Activated naive CD8-positive, alpha-beta T cell treated with anti-CD3 and anti-CD28 coated beads for 36 hours (primary cell): ENCODE measurements at regions not wholly inside any gene's neighbourhood (a gene's known extent, or its start where the extent isn't known, plus 50 kb on each side); places are given as distances from the start of the nearest gene placed in this dataset.
"Not testable (repeated sequence)": the region's sequence is repeated elsewhere in the genome, so short reads cannot be mapped to it uniquely, and the experiment has no call there.

Source experiments
- DNase-seq: peaks from one replicate; pipeline ENCODE4 v3.0.0; 2021
- H3K27ac Mint-ChIP-seq: one replicate; pipeline ENCODE4 v1.8.0; 2022; ENCODE audit warnings: mild to moderate bottlenecking, moderate library complexity, mixed read lengths
- H3K27me3 Mint-ChIP-seq: one replicate; pipeline ENCODE4 v1.8.0; 2022; ENCODE audit warnings: mild to moderate bottlenecking, mixed read lengths
- H3K36me3 Mint-ChIP-seq: one replicate; pipeline ENCODE4 v1.8.0; 2021; ENCODE audit warnings: mild to moderate bottlenecking, mixed read lengths
- H3K4me1 Mint-ChIP-seq: one replicate; pipeline ENCODE4 v1.8.0; 2021; ENCODE audit warnings: mixed read lengths
- H3K4me3 Mint-ChIP-seq: one replicate; pipeline ENCODE4 v1.8.0; 2022; ENCODE audit warnings: mild to moderate bottlenecking, moderate library complexity, mixed read lengths
- H3K9me3 Mint-ChIP-seq: one replicate; pipeline ENCODE4 v1.8.0; 2022; ENCODE audit warnings: mixed read lengths

GRCh38 chr12:131559517-131560516, 151.1 kb upstream of the SFSWAP start:
- Mint-ChIP-seq H3K27me3 (peaks cover 3% of the 10 kb centered on the region), H3K4me1 (no peaks in the 10 kb centered on the region), H3K4me3 (no peak overlapping the region), H3K36me3 (no peaks in the 10 kb centered on the region), H3K9me3 (no peaks in the 10 kb centered on the region), H3K27ac (no peak overlapping the region)
- DNase-seq, result peak; percentile 9

- Mint-ChIP-seq H3K4me1 (no peaks in the 10 kb centered on the region), H3K9me3 (no peaks in the 10 kb centered on the region), H3K4me3 (no peak overlapping the region), H3K27ac (no peak overlapping the region), H3K27me3 (peaks cover 3% of the 10 kb centered on the region), H3K36me3 (no peaks in the 10 kb centered on the region)
- DNase-seq, result no peak
Measured at GRCh38 chr12:131561051-131561450, 149.8 kb upstream of the SFSWAP start.

GRCh38 chr12:131561891-131562684, 148.8 kb upstream of the SFSWAP start:
- no peak for DNase-seq
- H3K9me3 Mint-ChIP-seq, result no peaks in the 10 kb centered on the region
- H3K36me3 Mint-ChIP-seq, result no peaks in the 10 kb centered on the region
- H3K27me3 Mint-ChIP-seq, result peaks cover 3% of the 10 kb centered on the region
- H3K27ac Mint-ChIP-seq, result no peak overlapping the region
- H3K4me1 Mint-ChIP-seq, result no peaks in the 10 kb centered on the region
- H3K4me3 Mint-ChIP-seq, result no peak overlapping the region

- not testable (repeated sequence) for H3K9me3 Mint-ChIP-seq, H3K27me3 Mint-ChIP-seq, H3K4me3 Mint-ChIP-seq, H3K27ac Mint-ChIP-seq, DNase-seq, H3K4me1 Mint-ChIP-seq, H3K36me3 Mint-ChIP-seq
Measured at GRCh38 chr12:131564138-131564727, 146.7 kb upstream of the SFSWAP start.

GRCh38 chr12:131564845-131565244, 146.0 kb upstream of the SFSWAP start:
- no peak for DNase-seq
- no peak overlapping the region for H3K4me3 Mint-ChIP-seq
- H3K27me3 Mint-ChIP-seq, result peaks cover 9% of the 10 kb centered on the region
- no peaks in the 10 kb centered on the region for H3K4me1 Mint-ChIP-seq
- H3K27ac Mint-ChIP-seq, result no peak overlapping the region
- no peaks in the 10 kb centered on the region for H3K9me3 Mint-ChIP-seq
- H3K36me3 Mint-ChIP-seq, result no peaks in the 10 kb centered on the region

- Mint-ChIP-seq H3K9me3 (no peaks in the 10 kb centered on the region), H3K27ac (no peak overlapping the region), H3K4me3 (no peak overlapping the region)
Measured at GRCh38 chr12:131565267-131566015, 145.4 kb upstream of the SFSWAP start.

GRCh38 chr12:131568336-131568735, 142.6 kb upstream of the SFSWAP start:
- no peak for DNase-seq
- Mint-ChIP-seq H3K27me3 (peaks cover 9% of the 10 kb centered on the region), H3K36me3 (no peaks in the 10 kb centered on the region), H3K4me1 (no peaks in the 10 kb centered on the region), H3K27ac (no peak overlapping the region), H3K4me3 (no peak overlapping the region), H3K9me3 (no peaks in the 10 kb centered on the region)

More at GRCh38 chr12:131565267-131566015, 145.4 kb upstream of the SFSWAP start:
- no peaks in the 10 kb centered on the region for H3K4me1 Mint-ChIP-seq
- H3K36me3 Mint-ChIP-seq, result no peaks in the 10 kb centered on the region
- DNase-seq, result no peak
- H3K27me3 Mint-ChIP-seq, result peaks cover 9% of the 10 kb centered on the region

GRCh38 chr12:131570596-131570995, 140.3 kb upstream of the SFSWAP start:
- no peak for DNase-seq
- no peaks in the 10 kb centered on the region for H3K36me3 Mint-ChIP-seq
- no peaks in the 10 kb centered on the region for H3K9me3 Mint-ChIP-seq
- H3K4me3 Mint-ChIP-seq, result no peak overlapping the region
- peaks cover 6% of the 10 kb centered on the region for H3K27me3 Mint-ChIP-seq
- no peaks in the 10 kb centered on the region for H3K4me1 Mint-ChIP-seq
- H3K27ac Mint-ChIP-seq, result no peak overlapping the region

GRCh38 chr12:131571827-131572226, 139.1 kb upstream of the SFSWAP start:
- Mint-ChIP-seq H3K27me3 (peaks cover 11% of the 10 kb centered on the region), H3K27ac (no peak overlapping the region), H3K4me1 (no peaks in the 10 kb centered on the region), H3K4me3 (no peak overlapping the region), H3K9me3 (no peaks in the 10 kb centered on the region), H3K36me3 (no peaks in the 10 kb centered on the region)
- no peak for DNase-seq

GRCh38 chr12:131572626-131573025, 138.3 kb upstream of the SFSWAP start:
- peaks cover 11% of the 10 kb centered on the region for H3K27me3 Mint-ChIP-seq
- DNase-seq, result no peak
- no peak overlapping the region for H3K4me3 Mint-ChIP-seq
- no peak overlapping the region for H3K27ac Mint-ChIP-seq
- H3K4me1 Mint-ChIP-seq, result no peaks in the 10 kb centered on the region
- no peaks in the 10 kb centered on the region for H3K9me3 Mint-ChIP-seq
- H3K36me3 Mint-ChIP-seq, result no peaks in the 10 kb centered on the region

GRCh38 chr12:131573631-131574394, 137.1 kb upstream of the SFSWAP start:
- no peaks in the 10 kb centered on the region for H3K9me3 Mint-ChIP-seq
- DNase-seq, result no peak
- no peak overlapping the region for H3K27ac Mint-ChIP-seq
- no peaks in the 10 kb centered on the region for H3K36me3 Mint-ChIP-seq
- no peaks in the 10 kb centered on the region for H3K4me1 Mint-ChIP-seq
- H3K4me3 Mint-ChIP-seq, result no peak overlapping the region
- peaks cover 5% of the 10 kb centered on the region for H3K27me3 Mint-ChIP-seq

- H3K4me3 Mint-ChIP-seq, result no peak overlapping the region
- no peaks in the 10 kb centered on the region for H3K4me1 Mint-ChIP-seq
- peaks cover 7% of the 10 kb centered on the region for H3K27me3 Mint-ChIP-seq
- no peak for DNase-seq
- no peak overlapping the region for H3K27ac Mint-ChIP-seq
- H3K36me3 Mint-ChIP-seq, result no peaks in the 10 kb centered on the region
- no peaks in the 10 kb centered on the region for H3K9me3 Mint-ChIP-seq
Measured at GRCh38 chr12:131574395-131574771, 136.5 kb upstream of the SFSWAP start.

- H3K36me3 Mint-ChIP-seq, result no peaks in the 10 kb centered on the region
- H3K4me3 Mint-ChIP-seq, result no peak overlapping the region
- H3K4me1 Mint-ChIP-seq, result no peaks in the 10 kb centered on the region
- DNase-seq, result no peak
- no peak overlapping the region for H3K27ac Mint-ChIP-seq
- H3K9me3 Mint-ChIP-seq, result no peaks in the 10 kb centered on the region
- peaks cover 10% of the 10 kb centered on the region for H3K27me3 Mint-ChIP-seq
Measured at GRCh38 chr12:131575371-131575770, 135.5 kb upstream of the SFSWAP start.

- H3K4me1 Mint-ChIP-seq, H3K36me3 Mint-ChIP-seq, H3K9me3 Mint-ChIP-seq, H3K27me3 Mint-ChIP-seq, DNase-seq, H3K27ac Mint-ChIP-seq, H3K4me3 Mint-ChIP-seq: not testable (repeated sequence)
Measured at GRCh38 chr12:131576734-131577133, 134.2 kb upstream of the SFSWAP start.
